ENCODE measurements at regions not wholly inside any gene's neighbourhood (a gene's known extent, or its start where the extent isn't known, plus 50 kb on each side); places are given as distances from the start of the nearest gene placed in this dataset.

DNA sequence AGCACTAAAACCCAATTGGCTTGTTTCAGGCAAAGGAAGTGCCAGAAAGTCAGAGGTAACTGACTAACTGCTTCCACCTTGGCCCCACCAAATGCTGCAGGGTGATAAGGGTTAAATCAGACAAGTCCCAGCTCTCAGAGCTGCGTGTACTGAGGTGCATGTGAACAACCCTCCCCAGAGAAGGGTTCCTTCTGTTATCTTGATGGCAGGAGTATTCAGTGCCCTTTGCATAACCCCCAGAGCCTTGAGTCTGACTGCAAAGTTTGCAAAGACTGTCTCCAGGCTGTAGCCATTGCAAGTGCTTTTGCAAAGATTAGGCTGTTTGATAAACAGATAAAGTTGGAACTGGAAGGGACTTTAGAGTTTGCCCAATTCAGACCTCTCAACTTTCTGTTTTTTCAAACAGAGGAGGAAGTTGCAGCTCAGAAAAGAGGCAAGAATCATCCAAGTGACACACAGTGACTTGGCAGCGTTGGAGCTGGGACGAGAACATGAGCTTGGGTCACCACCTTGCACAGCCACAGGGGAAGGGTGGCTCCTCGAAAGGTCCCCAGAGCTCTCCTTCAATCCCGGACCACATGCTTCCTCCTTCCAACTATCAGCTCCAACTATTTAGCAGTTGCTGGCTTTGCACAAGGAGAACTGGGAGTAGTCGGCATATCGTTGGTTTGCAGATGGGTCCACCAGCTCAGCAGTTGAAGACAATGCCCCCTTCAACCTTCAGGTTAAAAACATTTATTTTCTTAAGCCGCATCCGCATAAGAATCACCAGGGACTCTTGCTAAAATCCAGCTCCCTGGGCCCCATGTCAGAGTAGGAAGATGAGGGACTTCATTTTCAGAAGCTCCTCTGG lies 224.8 kb upstream of the HES1 start:
- peaks cover 6% of the 10 kb centered on the region for H3K9me3 ChIP-seq
- TF ChIP-seq, protein P1, sequence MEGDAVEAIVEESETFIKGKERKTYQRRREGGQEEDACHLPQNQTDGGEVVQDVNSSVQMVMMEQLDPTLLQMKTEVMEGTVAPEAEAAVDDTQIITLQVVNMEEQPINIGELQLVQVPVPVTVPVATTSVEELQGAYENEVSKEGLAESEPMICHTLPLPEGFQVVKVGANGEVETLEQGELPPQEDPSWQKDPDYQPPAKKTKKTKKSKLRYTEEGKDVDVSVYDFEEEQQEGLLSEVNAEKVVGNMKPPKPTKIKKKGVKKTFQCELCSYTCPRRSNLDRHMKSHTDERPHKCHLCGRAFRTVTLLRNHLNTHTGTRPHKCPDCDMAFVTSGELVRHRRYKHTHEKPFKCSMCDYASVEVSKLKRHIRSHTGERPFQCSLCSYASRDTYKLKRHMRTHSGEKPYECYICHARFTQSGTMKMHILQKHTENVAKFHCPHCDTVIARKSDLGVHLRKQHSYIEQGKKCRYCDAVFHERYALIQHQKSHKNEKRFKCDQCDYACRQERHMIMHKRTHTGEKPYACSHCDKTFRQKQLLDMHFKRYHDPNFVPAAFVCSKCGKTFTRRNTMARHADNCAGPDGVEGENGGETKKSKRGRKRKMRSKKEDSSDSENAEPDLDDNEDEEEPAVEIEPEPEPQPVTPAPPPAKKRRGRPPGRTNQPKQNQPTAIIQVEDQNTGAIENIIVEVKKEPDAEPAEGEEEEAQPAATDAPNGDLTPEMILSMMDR (IDR thresholded peaks at IDR 0.05): no peak
- peak; percentile 64 for ATAC-seq
- no peak for DNase-seq
- no peak overlapping the region for H3K4me3 ChIP-seq
- no peaks in the 10 kb centered on the region for H3K4me1 ChIP-seq (ENCODE audit: low read depth)
- H3K36me3 ChIP-seq (ENCODE audit: low read depth): no peaks in the 10 kb centered on the region
- intact Hi-C loops (cut with DNase I, micrococcal nuclease): no loop called here

GRCh38 chr3:193911784-193912340 lies 224.1 kb upstream of the HES1 start:
- H3K4me1 ChIP-seq (ENCODE audit: low read depth): no peaks in the 10 kb centered on the region
- H3K9me3 ChIP-seq: peaks cover 6% of the 10 kb centered on the region
- no peak for DNase-seq
- H3K36me3 ChIP-seq (ENCODE audit: low read depth): no peaks in the 10 kb centered on the region
- intact Hi-C loops (cut with DNase I, micrococcal nuclease): no loop called here
- TF ChIP-seq, protein P1 (IDR thresholded peaks at IDR 0.05): no peak
- H3K4me3 ChIP-seq: no peak overlapping the region
- ATAC-seq: no peak

DNA sequence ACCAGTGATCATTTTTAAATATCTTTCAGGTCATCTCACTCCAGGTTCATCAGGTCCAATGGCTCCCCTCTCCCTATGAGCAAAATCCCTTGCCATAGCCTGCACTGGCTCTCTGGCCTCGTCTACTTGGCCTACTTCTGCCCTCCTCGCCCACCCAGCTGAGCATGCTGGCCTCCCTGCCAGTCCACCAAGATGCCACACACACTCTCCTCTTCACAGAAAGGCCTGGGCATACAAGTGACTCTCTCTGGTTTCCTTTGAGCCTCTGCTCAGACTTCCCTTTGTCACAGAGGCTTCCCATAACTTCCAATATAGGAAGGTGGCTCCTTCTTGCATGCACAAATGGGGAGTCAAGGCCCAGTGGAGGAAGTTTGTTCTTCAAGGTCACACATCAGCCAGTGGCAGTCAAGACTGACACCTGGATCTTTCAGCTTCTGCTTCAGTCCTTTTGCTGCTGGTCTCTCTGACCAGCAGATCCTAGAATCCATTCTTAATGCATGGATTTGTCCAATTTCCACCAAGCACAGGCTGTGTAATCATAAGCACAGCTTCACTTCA lies 223.2 kb upstream of the HES1 start:
- ATAC-seq (no peak), DNase-seq (no peak)
- no peaks in the 10 kb centered on the region for H3K36me3 ChIP-seq (ENCODE audit: low read depth)
- peaks cover 6% of the 10 kb centered on the region for H3K9me3 ChIP-seq
- H3K4me3 ChIP-seq: no peak overlapping the region
- H3K4me1 ChIP-seq (ENCODE audit: low read depth): no peaks in the 10 kb centered on the region
- TF ChIP-seq, protein P1 (IDR thresholded peaks at IDR 0.05): no peak
- intact Hi-C loops (cut with DNase I, micrococcal nuclease): no loop called here

DNA sequence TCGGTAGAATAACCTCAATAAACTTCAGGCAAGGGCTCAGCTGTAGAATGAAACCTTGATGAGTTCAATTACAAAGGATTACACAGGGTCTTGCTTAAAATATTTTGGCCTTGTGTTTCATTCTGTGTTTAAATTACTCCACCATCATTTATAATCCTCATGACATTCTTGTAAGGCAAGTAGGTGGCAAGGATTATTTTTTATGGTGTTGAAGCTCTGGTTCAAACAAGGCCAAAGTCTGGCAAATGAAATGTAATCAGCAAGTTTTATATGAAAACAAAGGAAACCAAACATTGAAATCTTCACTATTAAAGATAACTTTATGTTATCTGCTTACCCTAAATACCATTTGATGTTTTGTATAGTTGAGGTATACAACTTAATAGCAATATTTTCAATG lies 221.3 kb upstream of the HES1 start:
- intact Hi-C loops (cut with DNase I, micrococcal nuclease): no loop called here
- ATAC-seq: peak; percentile 25
- no peaks in the 10 kb centered on the region for H3K4me1 ChIP-seq (ENCODE audit: low read depth)
- no peak overlapping the region for H3K4me3 ChIP-seq
- no peak for DNase-seq
- TF ChIP-seq, protein P1 (IDR thresholded peaks at IDR 0.05): no peak
- H3K36me3 ChIP-seq (ENCODE audit: low read depth): no peaks in the 10 kb centered on the region
- H3K9me3 ChIP-seq: no peaks in the 10 kb centered on the region

DNA sequence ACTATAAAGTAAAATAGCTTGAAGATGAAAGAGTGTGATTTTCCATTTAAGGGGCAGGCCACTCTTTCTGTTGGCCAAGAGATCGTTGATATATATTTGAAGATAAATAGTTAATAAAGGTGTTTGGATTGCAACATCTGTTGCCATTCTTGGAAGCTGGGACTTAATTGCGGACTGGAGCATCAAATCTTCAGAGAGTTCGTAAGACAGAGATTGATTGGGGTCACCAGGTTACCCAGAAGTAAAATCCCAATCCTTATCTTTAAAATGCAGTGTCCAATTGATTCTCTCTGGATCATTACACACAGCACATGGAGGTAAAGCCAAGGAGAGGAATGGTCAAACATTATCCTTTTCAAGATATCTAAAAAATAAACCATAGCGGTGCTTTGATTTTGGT lies 220.8 kb upstream of the HES1 start:
- intact Hi-C loops (cut with DNase I, micrococcal nuclease): no loop called here
- no peaks in the 10 kb centered on the region for H3K36me3 ChIP-seq (ENCODE audit: low read depth)
- DNase-seq (no peak), ATAC-seq (no peak)
- H3K4me3 ChIP-seq: no peak overlapping the region
- no peaks in the 10 kb centered on the region for H3K4me1 ChIP-seq (ENCODE audit: low read depth)
- TF ChIP-seq, protein P1 (IDR thresholded peaks at IDR 0.05): no peak
- no peaks in the 10 kb centered on the region for H3K9me3 ChIP-seq
